ENCODE measurements at regions not wholly inside any gene's neighbourhood (a gene's known extent, or its start where the extent isn't known, plus 50 kb on each side); places are given as distances from the start of the nearest gene placed in this dataset.

DNA sequence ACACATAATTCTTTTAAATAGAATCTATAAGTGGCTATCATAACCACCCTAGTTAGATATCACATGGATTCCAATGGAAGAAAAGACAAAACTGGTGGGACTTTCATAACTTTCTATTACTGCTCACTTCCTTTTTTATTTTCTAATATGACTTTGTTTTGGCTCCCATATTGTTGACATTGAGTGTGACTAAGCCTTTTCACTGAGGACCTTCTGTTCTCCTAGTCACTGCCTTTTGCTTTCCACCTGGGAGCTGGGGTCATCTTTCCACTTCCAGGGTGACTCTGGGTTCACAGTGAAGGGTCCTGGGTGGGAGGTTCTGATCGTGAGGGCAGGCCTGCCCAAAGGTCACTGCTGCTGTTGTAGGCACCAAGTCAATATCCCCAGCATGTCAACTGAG is 275.8 kb downstream of the TGFB2 start:
- no peak for TF ChIP-seq CTCF (IDR thresholded peaks at IDR 0.05; ENCODE audit: low read depth, low read length)
- peak in 1 of 2 donors; percentile 69 for DNase-seq (ENCODE audit: low read depth in 2 of 2)
- H3K4me3 ChIP-seq (replicated peaks in 1 of 2; ENCODE audit: low read depth in 2 of 2, low read length in 2 of 2) = no peak overlapping the region

GRCh38 chr1:218624052-218624451 is 278.9 kb downstream of the TGFB2 start:
- no peak for TF ChIP-seq CTCF (IDR thresholded peaks at IDR 0.05; ENCODE audit: low read depth, low read length)
- H3K4me3 ChIP-seq (replicated peaks in 1 of 2; ENCODE audit: low read depth in 2 of 2, low read length in 2 of 2) = no peak overlapping the region
- DNase-seq (ENCODE audit: low read depth in 2 of 2) = peak in 1 of 2 donors; percentile 47

- no peak for TF ChIP-seq CTCF (IDR thresholded peaks at IDR 0.05; ENCODE audit: low read depth, low read length)
- no peak overlapping the region for H3K4me3 ChIP-seq (replicated peaks in 1 of 2; ENCODE audit: low read depth in 2 of 2, low read length in 2 of 2)
- no peak for DNase-seq (ENCODE audit: low read depth in 2 of 2)
Observed at GRCh38 chr1:218625393-218625792, 280.3 kb downstream of the TGFB2 start.

DNA sequence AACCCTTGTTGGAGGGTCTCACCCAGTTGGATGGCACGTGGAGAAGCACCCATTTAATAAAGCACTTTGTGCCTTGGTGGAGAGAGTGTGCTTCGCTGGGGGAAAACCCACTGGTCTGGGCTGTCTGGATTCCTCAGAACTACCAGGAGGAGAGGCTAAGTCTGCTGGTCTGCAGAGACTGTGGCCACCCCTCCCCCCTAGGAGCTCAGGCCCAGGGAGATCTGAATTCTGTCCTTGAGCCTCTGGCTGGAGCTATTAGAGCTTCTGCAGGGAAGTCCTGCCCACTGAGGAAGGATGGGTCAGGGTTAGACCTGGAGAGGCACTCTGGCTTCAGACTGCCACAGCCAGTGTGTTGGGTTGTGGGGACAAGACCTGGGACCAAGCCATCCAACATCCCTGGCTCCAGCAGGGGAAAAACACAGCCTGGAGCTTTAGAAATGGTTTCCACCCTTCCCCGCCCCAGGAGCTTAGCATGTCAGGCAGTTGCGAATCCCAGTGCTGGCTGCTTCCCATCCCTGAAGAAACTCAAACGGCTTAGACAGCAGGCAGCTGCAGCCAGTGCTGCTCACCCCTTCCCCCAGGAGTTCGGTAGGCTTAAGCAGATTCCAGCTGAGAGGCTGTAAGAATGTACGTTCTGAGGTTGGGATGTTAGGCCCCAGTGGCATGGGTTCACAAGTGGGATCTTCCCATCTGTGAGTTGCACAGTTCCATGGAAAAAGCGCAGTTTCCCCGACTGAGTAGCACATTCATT is 288.3 kb downstream of the TGFB2 start:
- TF ChIP-seq CTCF (IDR thresholded peaks at IDR 0.05; ENCODE audit: low read depth, low read length) = no peak
- H3K4me3 ChIP-seq (replicated peaks in 1 of 2; ENCODE audit: low read depth in 2 of 2, low read length in 2 of 2) = no peak overlapping the region
- no peak for DNase-seq (ENCODE audit: low read depth in 2 of 2)

DNA sequence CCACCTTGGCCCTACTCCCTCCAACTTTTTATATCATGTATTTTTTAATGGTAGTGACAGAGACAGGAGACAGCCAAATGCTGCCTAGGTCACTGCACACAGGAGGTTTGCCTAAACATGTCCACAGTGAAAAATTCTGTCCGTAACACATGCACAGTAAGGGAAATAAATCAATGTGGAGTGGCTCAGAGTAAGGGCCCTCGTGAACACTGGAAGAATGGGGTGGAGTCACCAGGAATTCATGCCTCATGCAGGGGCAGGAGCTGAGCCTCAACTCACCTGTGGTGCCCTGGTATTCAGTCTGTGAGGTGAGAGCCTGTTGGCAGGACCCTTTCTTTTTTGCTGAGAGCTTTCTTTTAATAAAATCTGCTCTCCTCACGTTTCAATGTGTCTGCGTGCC is 289.1 kb downstream of the TGFB2 start:
- no peak overlapping the region for H3K4me3 ChIP-seq (replicated peaks in 1 of 2; ENCODE audit: low read depth in 2 of 2, low read length in 2 of 2)
- no peak for DNase-seq (ENCODE audit: low read depth in 2 of 2)
- no peak for TF ChIP-seq CTCF (IDR thresholded peaks at IDR 0.05; ENCODE audit: low read depth, low read length)

DNA sequence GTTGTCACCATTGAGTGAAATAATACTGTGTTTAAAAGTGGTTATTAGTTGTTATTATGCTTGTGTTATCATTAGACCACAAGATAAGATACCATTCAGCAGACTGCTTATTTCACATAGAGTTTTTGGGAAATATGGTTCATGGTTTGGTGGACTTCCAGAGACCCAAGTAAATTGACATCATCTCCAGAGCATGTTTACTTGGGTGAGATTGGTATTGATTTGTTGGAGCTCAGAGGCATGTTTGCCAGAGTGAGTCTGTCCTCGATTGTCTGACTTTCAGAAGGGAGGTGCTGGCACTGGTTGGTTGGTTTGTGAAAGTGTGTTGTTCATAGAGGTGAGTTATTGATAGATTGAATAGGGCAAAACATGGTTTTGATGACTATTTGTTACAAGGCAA is 291.4 kb downstream of the TGFB2 start:
- no peak overlapping the region for H3K4me3 ChIP-seq (replicated peaks in 1 of 2; ENCODE audit: low read depth in 2 of 2, low read length in 2 of 2)
- TF ChIP-seq CTCF (IDR thresholded peaks at IDR 0.05; ENCODE audit: low read depth, low read length) = no peak
- peak in 1 of 2 donors; percentile 39 for DNase-seq (ENCODE audit: low read depth in 2 of 2)

GRCh38 chr1:218640173-218640572 is 295.0 kb downstream of the TGFB2 start:
- no peak for TF ChIP-seq CTCF (IDR thresholded peaks at IDR 0.05; ENCODE audit: low read depth, low read length)
- H3K4me3 ChIP-seq (replicated peaks in 1 of 2; ENCODE audit: low read depth in 2 of 2, low read length in 2 of 2) = no peak overlapping the region
- no peak for DNase-seq (ENCODE audit: low read depth in 2 of 2)
